ENCODE measurements at regions not wholly inside any gene's neighbourhood (a gene's known extent, or its start where the extent isn't known, plus 50 kb on each side); places are given as distances from the start of the nearest gene placed in this dataset.
A peak's percentile ranks its signal among the peaks of the same experiment; 100 is the strongest.
"Not testable (repeated sequence)": the region's sequence is repeated elsewhere in the genome, so short reads cannot be mapped to it uniquely, and the experiment has no call there.

- DNase-seq: not testable (repeated sequence)
Observed at GRCh38 chr16:80243303-80243702, 297.5 kb upstream of the DYNLRB2 start.

GRCh38 chr16:80242279-80242678 is 298.5 kb upstream of the DYNLRB2 start:
- DNase-seq: not testable (repeated sequence)

GRCh38 chr16:80233097-80233835 is 307.5 kb upstream of the DYNLRB2 start:
- DNase-seq: no peak

- no peak for DNase-seq
Observed at GRCh38 chr16:80231888-80232287, 308.9 kb upstream of the DYNLRB2 start.

- DNase-seq: no peak
Observed at GRCh38 chr16:80231121-80231520, 309.7 kb upstream of the DYNLRB2 start.

- DNase-seq: no peak
Observed at GRCh38 chr16:80230328-80231120, 310.3 kb upstream of the DYNLRB2 start.

- DNase-seq: no peak
Observed at GRCh38 chr16:80226499-80226898, 314.3 kb upstream of the DYNLRB2 start.

- DNase-seq: no peak
Observed at GRCh38 chr16:80210787-80211186, 330.0 kb upstream of the DYNLRB2 start.

GRCh38 chr16:80208743-80209142 is 332.1 kb upstream of the DYNLRB2 start:
- DNase-seq: no peak

GRCh38 chr16:80208015-80208414 is 332.8 kb upstream of the DYNLRB2 start:
- DNase-seq: no peak

GRCh38 chr16:80203821-80204220 is 337.0 kb upstream of the DYNLRB2 start:
- DNase-seq: no peak

- DNase-seq: no peak
Observed at GRCh38 chr16:80202831-80203413, 337.9 kb upstream of the DYNLRB2 start.

GRCh38 chr16:80200079-80200478 is 340.7 kb upstream of the DYNLRB2 start:
- DNase-seq: no peak

- no peak for DNase-seq
Observed at GRCh38 chr16:80199614-80200013, 341.2 kb upstream of the DYNLRB2 start.

- DNase-seq: peak; percentile 68 to 80
Observed at GRCh38 chr16:80198311-80199299, 342.2 kb upstream of the DYNLRB2 start.

GRCh38 chr16:80197741-80198201 is 343.0 kb upstream of the DYNLRB2 start:
- no peak for DNase-seq

GRCh38 chr16:80191928-80192327 is 348.9 kb upstream of the DYNLRB2 start:
- no peak for DNase-seq

- DNase-seq: no peak
Observed at GRCh38 chr16:80189476-80190175, 351.2 kb upstream of the DYNLRB2 start.

- DNase-seq: no peak
Observed at GRCh38 chr16:80176114-80176513, 364.7 kb upstream of the DYNLRB2 start.

- no peak for DNase-seq
Observed at GRCh38 chr16:80175011-80175410, 365.8 kb upstream of the DYNLRB2 start.

GRCh38 chr16:80174416-80174815 is 366.4 kb upstream of the DYNLRB2 start:
- DNase-seq: no peak

GRCh38 chr16:80171746-80172145 is 369.0 kb upstream of the DYNLRB2 start:
- no peak for DNase-seq

Data from NCI-H2081 (cell line).